DMS114 treated with DMSO at 0.1 percent for 48 hours (cell line): ENCODE measurements at regions not wholly inside any gene's neighbourhood (a gene's known extent, or its start where the extent isn't known, plus 50 kb on each side); places are given as distances from the start of the nearest gene placed in this dataset.
"Not testable (repeated sequence)": the region's sequence is repeated elsewhere in the genome, so short reads cannot be mapped to it uniquely, and the experiment has no call there.

ENCODE experiments used
- DNase-seq: peaks from one replicate; lab custom pipeline; 2025; ENCODE audit not compliant: unreplicated experiment; lab: John Stamatoyannopoulos, UW

- DNase-seq, result not testable (repeated sequence)
Measured at GRCh38 chr1:146729642-146730344, 208.3 kb upstream of the NBPF12 start.

- DNase-seq, result not testable (repeated sequence)
Measured at GRCh38 chr1:146715054-146715453, 223.1 kb upstream of the NBPF12 start.

GRCh38 chr1:146710838-146711521, 227.1 kb upstream of the NBPF12 start:
- peak; percentile 51 for DNase-seq

GRCh38 chr1:146709302-146709701, 228.8 kb upstream of the NBPF12 start:
- DNase-seq, result not testable (repeated sequence)

- DNase-seq, result not testable (repeated sequence)
Measured at GRCh38 chr1:146704162-146704724, 233.9 kb upstream of the NBPF12 start.

GRCh38 chr1:146701320-146701719, 236.8 kb upstream of the NBPF12 start:
- DNase-seq, result not testable (repeated sequence)

GRCh38 chr1:146695388-146695787, 242.7 kb upstream of the NBPF12 start:
- not testable (repeated sequence) for DNase-seq

- DNase-seq, result not testable (repeated sequence)
Measured at GRCh38 chr1:146691798-146692197, 246.3 kb upstream of the NBPF12 start.

- DNase-seq, result not testable (repeated sequence)
Measured at GRCh38 chr1:146688893-146689292, 249.2 kb upstream of the NBPF12 start.

- not testable (repeated sequence) for DNase-seq
Measured at GRCh38 chr1:146686777-146687366, 251.3 kb upstream of the NBPF12 start.

- not testable (repeated sequence) for DNase-seq
Measured at GRCh38 chr1:146683126-146683429, 255.0 kb upstream of the NBPF12 start.

GRCh38 chr1:146682227-146683125, 255.6 kb upstream of the NBPF12 start:
- not testable (repeated sequence) for DNase-seq

- DNase-seq, result not testable (repeated sequence)
Measured at GRCh38 chr1:146673729-146674299, 264.3 kb upstream of the NBPF12 start.

- not testable (repeated sequence) for DNase-seq
Measured at GRCh38 chr1:146672608-146673007, 265.5 kb upstream of the NBPF12 start.

GRCh38 chr1:146671588-146671987, 266.5 kb upstream of the NBPF12 start:
- DNase-seq, result not testable (repeated sequence)

- DNase-seq, result not testable (repeated sequence)
Measured at GRCh38 chr1:146670832-146671566, 267.1 kb upstream of the NBPF12 start.

- DNase-seq, result not testable (repeated sequence)
Measured at GRCh38 chr1:146666275-146666674, 271.8 kb upstream of the NBPF12 start.

GRCh38 chr1:146660242-146660641, 277.9 kb upstream of the NBPF12 start:
- DNase-seq, result not testable (repeated sequence)

- DNase-seq, result not testable (repeated sequence)
Measured at GRCh38 chr1:146656356-146657060, 281.6 kb upstream of the NBPF12 start.
